ENCODE measurements at regions not wholly inside any gene's neighbourhood (a gene's known extent, or its start where the extent isn't known, plus 50 kb on each side); places are given as distances from the start of the nearest gene placed in this dataset.

DNA sequence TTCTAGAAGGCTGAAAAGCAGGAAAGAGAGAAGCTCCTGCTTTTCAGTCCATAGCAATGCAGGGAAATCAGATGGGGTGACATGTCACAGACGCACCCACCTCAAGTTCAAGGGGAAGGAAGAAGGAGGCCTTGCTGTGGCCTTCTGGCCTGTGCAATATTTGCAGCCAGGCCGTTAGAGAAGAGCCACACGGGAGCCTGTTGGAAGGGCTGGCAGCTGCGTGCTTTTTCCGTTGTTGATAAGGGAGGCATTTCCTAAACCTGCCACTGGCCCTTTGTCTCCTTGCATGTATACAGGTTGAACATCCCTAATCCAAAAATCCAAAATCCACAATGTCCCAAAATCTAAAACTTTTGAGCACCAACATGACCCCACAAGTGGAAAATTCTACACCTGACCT, 492.5 kb upstream of the ZMIZ1 start:
- DNase-seq = no peak

GRCh38 chr10:78577712-78578111, 491.1 kb upstream of the ZMIZ1 start:
- no peak for DNase-seq

DNA sequence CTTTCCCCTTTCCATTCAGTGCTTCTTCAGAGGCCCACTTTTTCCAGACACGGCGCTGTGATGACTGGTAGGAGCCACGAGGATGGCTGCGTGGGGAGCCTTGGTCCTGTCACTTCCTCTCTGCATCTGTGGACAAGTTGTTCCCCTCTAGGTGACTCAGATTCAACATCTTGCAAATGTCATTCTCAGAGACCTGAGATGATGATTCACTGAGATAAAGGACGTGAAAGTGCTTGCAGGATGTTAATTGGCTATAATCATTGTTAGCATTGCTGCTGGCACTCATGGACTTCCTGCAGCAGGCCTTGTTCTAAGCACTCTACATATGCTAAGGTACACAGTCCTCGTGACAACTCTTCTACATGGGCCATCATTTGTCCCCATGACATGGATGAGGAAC, 489.8 kb upstream of the ZMIZ1 start:
- DNase-seq = no peak

DNA sequence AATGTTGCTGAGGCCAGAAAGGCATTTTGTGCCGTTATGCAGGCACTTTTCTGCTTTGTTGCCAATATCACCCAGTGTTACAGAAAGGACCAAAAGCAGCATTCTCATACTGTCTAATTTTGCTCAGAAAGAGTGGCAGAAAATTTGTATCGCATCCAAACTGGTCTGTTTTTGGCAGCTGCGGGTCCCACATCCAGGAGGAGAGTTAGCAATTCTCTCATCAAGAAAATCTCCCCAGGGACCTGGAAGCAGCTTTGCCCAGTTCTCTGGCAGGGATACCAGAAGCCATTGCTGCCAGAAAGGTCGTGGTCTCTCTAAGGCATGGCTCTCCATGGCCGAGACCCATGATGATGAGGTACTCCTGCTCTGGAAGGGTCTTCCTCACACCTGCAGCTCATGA, 489.2 kb upstream of the ZMIZ1 start:
- DNase-seq = peak; percentile 36

DNA sequence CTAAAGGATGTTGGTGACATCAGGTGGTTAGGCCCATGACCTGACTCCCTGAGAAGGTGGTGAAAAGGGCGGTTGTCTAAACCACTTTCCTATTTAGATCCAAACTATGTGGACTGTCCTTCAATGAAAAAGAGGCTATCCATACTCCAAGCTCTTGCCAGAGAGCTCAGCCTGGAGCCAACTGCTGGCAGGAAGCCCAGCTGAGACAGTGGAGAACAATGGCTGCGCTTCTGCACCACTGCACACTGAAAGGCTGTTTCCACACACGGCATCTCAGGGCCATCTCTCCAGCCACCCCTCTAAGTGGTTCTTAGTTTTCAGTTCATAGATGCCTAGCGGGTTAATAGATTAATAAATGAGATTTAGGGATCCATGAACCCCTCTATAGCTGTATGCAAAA, 488.8 kb upstream of the ZMIZ1 start:
- peak; percentile 41 for DNase-seq

GRCh38 chr10:78581133-78581694, 487.6 kb upstream of the ZMIZ1 start:
- no peak for DNase-seq

- no peak for DNase-seq
Observed at GRCh38 chr10:78582540-78582939, 486.2 kb upstream of the ZMIZ1 start.

DNA sequence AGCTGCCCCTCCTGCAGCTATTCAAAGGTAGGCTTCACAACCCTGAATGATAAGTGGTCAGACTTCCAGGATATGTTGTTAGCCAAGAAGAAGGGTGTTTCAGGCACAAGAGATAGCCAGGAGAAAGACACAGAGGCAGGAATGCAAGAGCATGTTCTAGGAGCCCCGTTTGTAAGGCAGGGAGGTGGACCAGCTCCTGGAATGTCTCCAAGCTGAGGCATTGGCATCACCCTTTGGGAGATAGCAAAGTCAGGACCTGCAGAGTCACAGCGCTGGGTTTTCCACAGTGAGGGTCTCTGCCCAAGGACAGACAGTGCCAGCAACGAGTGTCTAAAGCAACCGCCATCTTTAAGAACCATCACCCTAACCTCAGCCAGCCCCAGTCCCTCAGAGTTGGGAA, 484.5 kb upstream of the ZMIZ1 start:
- DNase-seq = no peak

- no peak for DNase-seq
Observed at GRCh38 chr10:78584681-78585080, 484.1 kb upstream of the ZMIZ1 start.

DNA sequence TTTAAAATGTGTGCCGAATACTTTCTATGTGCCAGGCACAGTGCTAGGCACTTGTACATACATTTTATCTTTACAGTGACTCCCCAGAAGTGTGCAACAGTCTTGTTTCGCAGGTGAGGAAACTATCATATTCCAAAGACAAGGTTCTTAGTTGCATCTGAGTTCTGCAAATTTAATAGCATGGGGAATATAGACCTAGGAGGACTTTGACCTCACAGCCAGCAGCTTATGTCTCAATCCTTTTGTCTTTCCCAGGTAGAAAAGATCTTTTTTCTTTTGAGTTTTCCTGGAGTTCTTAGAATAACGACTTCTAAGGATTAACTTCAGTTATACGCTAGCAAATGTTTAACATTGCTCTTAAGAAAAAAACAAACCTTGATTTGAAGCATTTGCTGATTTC, 482.8 kb upstream of the ZMIZ1 start:
- no peak for DNase-seq

DNA sequence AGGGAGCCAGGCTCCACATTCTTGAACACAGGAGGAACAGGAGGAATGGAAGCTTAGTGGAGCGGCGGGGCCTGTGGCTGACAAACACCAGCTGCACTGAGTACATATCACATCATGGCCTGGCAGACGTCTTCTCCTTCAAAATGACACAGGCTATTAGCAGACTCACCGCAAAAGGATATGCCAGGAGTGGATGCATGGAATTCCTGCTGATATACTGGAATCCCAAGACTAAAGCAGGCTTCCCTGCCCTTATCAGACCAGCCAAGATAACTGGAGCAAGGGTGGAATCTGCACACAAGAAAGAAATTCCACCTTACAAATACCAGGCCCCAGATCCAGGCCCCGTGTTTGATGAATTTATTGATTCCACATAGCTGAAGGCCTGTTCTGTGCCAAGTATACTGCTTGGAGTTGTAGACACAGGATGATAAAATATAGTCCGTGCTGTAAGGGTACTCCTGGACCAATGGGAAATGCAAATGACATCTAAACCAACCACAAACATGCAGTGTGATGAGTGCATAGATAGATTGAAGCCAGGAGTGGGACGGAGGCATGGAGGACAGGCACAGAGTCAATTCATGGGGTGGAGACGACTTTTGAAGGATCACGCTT, 480.5 kb upstream of the ZMIZ1 start:
- no peak for DNase-seq

- no peak for DNase-seq
Observed at GRCh38 chr10:78589687-78590086, 479.1 kb upstream of the ZMIZ1 start.

DNA sequence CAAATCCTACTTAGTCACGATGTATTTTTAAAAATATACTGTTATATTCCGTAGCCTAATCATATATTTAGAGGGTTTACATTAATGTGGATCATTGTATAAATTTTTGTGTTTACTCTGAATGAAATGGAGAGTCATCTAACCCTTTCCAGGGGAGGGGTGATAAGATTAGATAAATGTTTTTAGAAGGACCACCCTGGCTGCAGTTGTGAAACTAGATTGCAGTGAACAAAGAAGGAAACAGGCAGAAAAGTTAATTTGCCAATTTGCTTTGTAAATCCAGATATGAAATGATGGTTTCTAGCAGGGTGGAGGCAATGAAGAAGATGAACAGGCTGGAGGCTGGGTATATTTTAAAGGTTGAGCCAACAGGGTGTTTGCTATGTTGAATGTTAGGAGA, 477.7 kb upstream of the ZMIZ1 start:
- no peak for DNase-seq

DNA sequence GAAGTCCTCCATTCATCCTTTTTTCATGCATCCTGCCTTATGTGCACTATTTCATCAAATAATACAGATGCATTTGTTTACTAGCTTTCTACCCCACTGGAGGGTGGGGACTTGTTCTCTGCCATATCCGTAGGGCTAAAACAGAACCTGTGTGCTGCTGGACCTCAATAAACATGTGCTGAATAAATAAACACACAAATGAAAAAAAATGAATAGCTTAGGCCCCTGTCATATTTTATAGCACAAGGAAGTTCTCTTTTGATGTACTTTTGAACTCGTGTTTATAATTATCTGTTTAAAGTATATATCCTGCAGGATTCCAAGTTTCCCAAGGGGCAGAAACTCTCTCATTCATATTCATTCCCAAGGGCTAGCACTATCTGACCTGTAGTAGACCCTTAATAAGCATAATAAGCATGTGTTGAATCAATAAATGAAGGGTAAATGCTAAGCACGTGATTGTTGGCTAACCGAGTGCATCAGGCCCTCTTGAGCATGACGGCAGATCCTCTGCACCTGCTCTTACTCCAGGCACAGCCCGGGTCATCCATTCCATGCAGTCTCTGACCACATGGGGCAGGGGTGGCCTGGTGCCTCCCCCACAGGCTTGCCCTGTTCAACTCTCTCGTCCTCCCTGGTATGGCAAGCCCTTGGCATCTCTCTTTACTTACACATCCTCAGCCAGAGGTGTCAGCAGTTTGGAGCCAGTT, 474.1 kb upstream of the ZMIZ1 start:
- DNase-seq = no peak

GRCh38 chr10:78595269-78595619, 473.5 kb upstream of the ZMIZ1 start:
- DNase-seq = no peak

GRCh38 chr10:78596556-78596955, 472.2 kb upstream of the ZMIZ1 start:
- DNase-seq = no peak

DNA sequence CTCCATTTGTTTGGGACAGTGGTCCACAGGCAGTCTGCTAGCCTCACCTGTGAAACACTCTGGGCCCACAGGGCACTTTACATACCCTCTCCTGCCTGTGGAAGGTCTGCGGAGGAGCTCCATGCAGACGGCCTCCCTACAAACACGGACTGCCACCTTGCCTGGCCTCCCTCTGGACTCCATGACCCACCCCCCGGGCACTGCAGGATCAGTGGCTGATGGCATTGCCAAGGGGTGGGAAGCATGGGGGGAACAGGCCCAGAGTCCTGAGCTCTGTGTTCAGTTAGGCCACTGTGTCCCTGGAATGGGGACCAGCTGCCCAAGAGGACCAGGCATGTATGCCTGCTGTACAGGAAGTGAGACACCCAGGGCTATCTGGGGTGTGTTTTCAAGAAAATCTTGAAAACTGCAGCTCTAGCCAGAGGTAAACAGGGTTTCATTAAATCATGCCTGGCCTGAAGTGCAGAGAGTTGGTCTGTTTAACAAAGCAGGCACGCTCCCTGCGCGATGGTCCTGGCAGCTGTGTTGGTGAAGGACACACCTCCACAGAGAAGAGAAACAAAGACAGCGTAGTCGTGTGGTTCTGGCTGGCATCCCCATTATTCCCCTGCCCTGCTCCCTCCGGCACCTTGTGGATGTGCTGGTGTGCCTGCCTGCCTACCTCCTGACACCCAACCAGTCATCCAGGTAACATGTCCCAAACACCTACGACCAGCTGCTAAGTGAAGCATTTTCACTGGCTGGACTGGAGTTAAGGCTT, 470.8 kb upstream of the ZMIZ1 start:
- DNase-seq = no peak

DNA sequence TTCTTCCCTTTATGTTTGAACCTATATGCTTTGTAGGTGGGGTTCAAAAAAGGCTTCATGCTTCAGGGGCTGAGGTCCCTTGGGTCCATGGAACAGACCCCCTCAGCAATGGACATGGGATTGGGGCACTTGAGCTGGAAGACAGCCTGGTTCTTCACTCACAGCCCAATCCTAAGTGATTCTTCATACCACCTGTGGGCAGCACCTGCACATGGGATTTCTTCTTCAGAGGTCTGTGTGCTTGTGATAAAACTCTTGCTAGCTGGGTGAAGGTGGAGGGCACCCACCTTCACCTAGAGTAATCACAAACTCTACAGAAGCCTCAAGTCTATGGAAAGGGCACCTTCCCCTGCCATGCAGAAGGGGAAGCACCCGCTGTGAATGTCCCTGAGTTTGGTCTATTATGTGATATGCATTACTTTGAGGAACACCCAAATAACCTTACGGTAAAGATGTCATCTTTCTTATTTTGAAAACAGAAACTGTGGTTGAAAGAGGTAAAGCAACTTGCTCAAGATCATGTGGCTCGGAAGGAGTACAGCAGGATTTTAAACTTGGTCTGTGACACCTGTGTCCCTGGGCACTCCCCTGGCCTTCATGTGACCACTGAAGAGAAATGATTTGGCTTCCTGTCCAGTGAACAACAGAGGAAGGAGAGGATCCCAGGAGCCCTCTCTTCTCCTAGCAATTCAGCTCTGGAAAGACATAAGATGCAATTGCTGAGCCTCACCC, 469.5 kb upstream of the ZMIZ1 start:
- no peak for DNase-seq

DNA sequence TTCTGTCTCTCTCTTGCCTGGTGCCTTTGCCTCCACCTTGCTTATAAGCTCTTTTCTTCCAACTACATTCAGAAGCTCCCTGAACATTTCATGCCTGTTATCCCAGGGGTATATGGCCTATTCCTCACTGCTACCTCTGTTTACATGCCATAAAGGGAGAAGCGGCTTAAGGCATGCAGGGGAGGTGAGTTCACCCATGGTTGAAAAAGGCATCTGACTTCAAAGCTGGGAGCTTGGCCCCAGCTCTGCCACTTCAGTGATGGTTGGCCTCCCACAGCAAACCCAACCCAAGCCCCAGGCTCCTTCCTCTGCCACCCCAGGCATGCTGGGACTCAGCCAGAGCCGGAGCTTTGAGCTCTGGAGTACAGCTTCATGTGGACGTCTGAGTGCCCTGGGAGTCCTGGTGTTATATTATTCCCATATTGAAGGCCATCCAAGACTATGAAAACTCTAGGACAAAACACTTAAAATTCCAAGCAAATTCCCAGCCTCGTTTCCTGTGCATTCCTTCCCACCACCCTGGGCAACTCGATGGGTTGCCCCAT, 468.6 kb upstream of the ZMIZ1 start:
- no peak for DNase-seq

GRCh38 chr10:78600740-78601139, 468.0 kb upstream of the ZMIZ1 start:
- no peak for DNase-seq

GRCh38 chr10:78602201-78602932, 466.4 kb upstream of the ZMIZ1 start:
- no peak for DNase-seq

- no peak for DNase-seq
Observed at GRCh38 chr10:78604286-78604685, 464.5 kb upstream of the ZMIZ1 start.

Data from NCI-H1694 (cell line).